Fibroblast of lung (primary cell): ENCODE measurements at regions not wholly inside any gene's neighbourhood (a gene's known extent, or its start where the extent isn't known, plus 50 kb on each side); places are given as distances from the start of the nearest gene placed in this dataset.

ENCODE experiments used
- EZH2 ChIP-seq: IDR thresholded peaks from 2 replicates; pipeline ENCODE4 v1.5.1; 2012; ENCODE audit warnings: low read length, control low read depth, mild to moderate bottlenecking; ENCODE audit errors: missing control alignments
- TF ChIP-seq, protein P1 (sequence below), 2 donors: IDR thresholded peaks in 1 of 2; conservative IDR thresholded peaks in 1 of 2; 1 replicate in 1 of 2; 2 replicates in 1 of 2; pipeline ENCODE4 v1.5.1; 2011 to 2012; ENCODE audit warnings: low read length in 2 of 2, control low read depth in 1 of 2, inconsistent platforms in 1 of 2, low read depth in 1 of 2, mild to moderate bottlenecking in 1 of 2

DNA sequence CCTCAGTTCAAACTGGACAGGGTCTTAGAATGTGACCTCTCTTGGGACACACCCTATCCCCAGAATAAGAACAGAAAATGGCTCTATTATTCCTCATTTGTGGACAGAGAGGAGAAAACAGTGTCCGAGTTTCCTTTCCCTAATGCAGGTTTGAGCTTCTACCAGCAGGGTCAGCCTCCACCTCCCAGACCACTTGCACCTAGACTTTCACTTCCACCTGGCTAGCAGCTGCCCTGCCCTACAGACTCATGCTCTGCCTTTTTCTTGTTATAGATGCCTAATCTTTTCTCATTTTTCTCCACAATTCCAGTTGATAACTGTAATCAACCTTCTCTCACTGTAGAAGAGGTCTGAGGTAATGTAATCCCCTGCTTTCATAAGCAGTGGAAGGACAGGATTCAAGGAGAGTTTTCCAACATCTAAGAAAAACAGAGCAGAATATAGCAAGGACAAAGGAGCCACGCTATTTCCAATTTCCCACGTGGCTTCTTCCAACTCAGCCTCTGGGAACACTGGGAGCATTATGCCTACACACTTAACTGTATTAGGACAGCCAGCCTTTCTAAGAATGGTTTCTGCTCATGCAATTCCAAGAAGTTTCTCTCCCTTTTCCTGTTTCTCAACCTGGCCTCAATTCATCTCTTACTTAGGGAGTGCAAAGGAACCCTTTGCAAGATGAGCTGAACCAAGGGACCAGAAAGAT is 239.8 kb downstream of the BCL11A start:
- TF ChIP-seq, protein P1, sequence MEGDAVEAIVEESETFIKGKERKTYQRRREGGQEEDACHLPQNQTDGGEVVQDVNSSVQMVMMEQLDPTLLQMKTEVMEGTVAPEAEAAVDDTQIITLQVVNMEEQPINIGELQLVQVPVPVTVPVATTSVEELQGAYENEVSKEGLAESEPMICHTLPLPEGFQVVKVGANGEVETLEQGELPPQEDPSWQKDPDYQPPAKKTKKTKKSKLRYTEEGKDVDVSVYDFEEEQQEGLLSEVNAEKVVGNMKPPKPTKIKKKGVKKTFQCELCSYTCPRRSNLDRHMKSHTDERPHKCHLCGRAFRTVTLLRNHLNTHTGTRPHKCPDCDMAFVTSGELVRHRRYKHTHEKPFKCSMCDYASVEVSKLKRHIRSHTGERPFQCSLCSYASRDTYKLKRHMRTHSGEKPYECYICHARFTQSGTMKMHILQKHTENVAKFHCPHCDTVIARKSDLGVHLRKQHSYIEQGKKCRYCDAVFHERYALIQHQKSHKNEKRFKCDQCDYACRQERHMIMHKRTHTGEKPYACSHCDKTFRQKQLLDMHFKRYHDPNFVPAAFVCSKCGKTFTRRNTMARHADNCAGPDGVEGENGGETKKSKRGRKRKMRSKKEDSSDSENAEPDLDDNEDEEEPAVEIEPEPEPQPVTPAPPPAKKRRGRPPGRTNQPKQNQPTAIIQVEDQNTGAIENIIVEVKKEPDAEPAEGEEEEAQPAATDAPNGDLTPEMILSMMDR (conservative IDR thresholded peaks at IDR 0.05 in 1 of 2, IDR thresholded peaks at IDR 0.05 in 1 of 2; ENCODE audit: low read depth in 1 of 2, low read length in 2 of 2) = no peak
- no peak for TF ChIP-seq EZH2
